Thoracic aorta (tissue), 2 donors: ENCODE measurements at regions not wholly inside any gene's neighbourhood (a gene's known extent, or its start where the extent isn't known, plus 50 kb on each side); places are given as distances from the start of the nearest gene placed in this dataset.

Experiments used
- ATAC-seq: fragments of 150-250 bp; one replicate; pipeline ENCODE4 v1.8.0; 2017; ENCODE audit warnings: low read depth; ENCODE audit not compliant: insufficient number of reproducible peaks, low FRiP score
- DNase-seq: peaks from one replicate; pipeline ENCODE4 v3.0.0-alpha.2; 2020; ENCODE audit warnings: low spot score
- H3K27ac ChIP-seq, 2 donors: fragments of 200-600 bp; sonication (generic); 1 replicate in 1 of 2; 2 replicates in 1 of 2; pipeline ENCODE4 v1.5.1; 2016; ENCODE audit warnings: mild to moderate bottlenecking in 2 of 2, moderate library complexity in 2 of 2
- H3K27me3 ChIP-seq: fragments of 200-600 bp; sonication (generic); replicated peaks from 2 replicates; pipeline ENCODE4 v1.6.0; 2016; ENCODE audit warnings: mild to moderate bottlenecking; ENCODE audit not compliant: insufficient read depth
- H3K36me3 ChIP-seq: fragments of 200-600 bp; sonication (generic); one replicate; pipeline ENCODE4 v1.5.1; 2016
- H3K4me1 ChIP-seq, 2 donors: fragments of 200-600 bp; sonication (generic); 1 replicate in 1 of 2; 2 replicates in 1 of 2; pipeline versions ENCODE4 v1.5.1 to v1.6.0; 2016; ENCODE audit warnings: low read depth in 2 of 2, mild to moderate bottlenecking in 1 of 2; ENCODE audit not compliant: control insufficient read depth in 1 of 2
- H3K4me3 ChIP-seq: fragments of 200-600 bp; sonication (generic); 2 replicates; pipeline ENCODE4 v1.5.1; 2016; ENCODE audit warnings: mild to moderate bottlenecking
- H3K9me3 ChIP-seq: fragments of 200-600 bp; sonication (generic); 2 replicates; pipeline ENCODE4 v1.5.1; 2016
- CTCF ChIP-seq: fragments of 200-600 bp; sonication (generic); IDR thresholded peaks from one replicate; pipeline ENCODE4 v1.5.1; 2019; ENCODE audit warnings: antibody characterized with exemption

- Histone ChIP-seq H3K4me3 (no peak overlapping the region), H3K27me3 (no peaks in the 10 kb centered on the region), H3K27ac (no peak overlapping the region), H3K9me3 (no peaks in the 10 kb centered on the region), H3K36me3 (no peaks in the 10 kb centered on the region), H3K4me1 (peaks cover 9 to 12% of the 10 kb centered on the region in 2 donors)
- DNase-seq (no peak), ATAC-seq (no peak)
- TF ChIP-seq CTCF = no peak
Observed at GRCh38 chr5:126358525-126358924, 64.7 kb upstream of the GRAMD2B start.

- ATAC-seq = no peak
- no peak overlapping the region for H3K4me3 ChIP-seq
- no peaks in the 10 kb centered on the region for H3K9me3 ChIP-seq
- TF ChIP-seq CTCF = no peak
- H3K27ac ChIP-seq = no peak overlapping the region
- H3K27me3 ChIP-seq = no peaks in the 10 kb centered on the region
- no peak for DNase-seq
- no peaks in the 10 kb centered on the region for H3K36me3 ChIP-seq
- H3K4me1 ChIP-seq = peaks cover under 1 to 8% of the 10 kb centered on the region in 2 donors
Observed at GRCh38 chr5:126359884-126360283, 63.3 kb upstream of the GRAMD2B start.

- Histone ChIP-seq H3K4me3 (no peak overlapping the region), H3K27me3 (no peaks in the 10 kb centered on the region), H3K36me3 (no peaks in the 10 kb centered on the region), H3K27ac (no peak overlapping the region), H3K4me1 (peaks cover 0 to 8% of the 10 kb centered on the region in 2 donors), H3K9me3 (no peaks in the 10 kb centered on the region)
- no peak for ATAC-seq
- TF ChIP-seq CTCF = no peak
- no peak for DNase-seq
Observed at GRCh38 chr5:126360467-126360866, 62.7 kb upstream of the GRAMD2B start.

- DNase-seq (no peak), ATAC-seq (no peak)
- no peak overlapping the region for H3K4me3 ChIP-seq
- H3K27ac ChIP-seq = no peak overlapping the region
- H3K9me3 ChIP-seq = no peaks in the 10 kb centered on the region
- peaks cover 0 to 8% of the 10 kb centered on the region in 2 donors for H3K4me1 ChIP-seq
- no peak for TF ChIP-seq CTCF
- no peaks in the 10 kb centered on the region for H3K36me3 ChIP-seq
- H3K27me3 ChIP-seq = no peaks in the 10 kb centered on the region
Observed at GRCh38 chr5:126363658-126364057, 59.6 kb upstream of the GRAMD2B start.

- DNase-seq (no peak), ATAC-seq (no peak)
- H3K4me3 ChIP-seq = no peak overlapping the region
- H3K27me3 ChIP-seq = no peaks in the 10 kb centered on the region
- TF ChIP-seq CTCF = no peak
- no peaks in the 10 kb centered on the region for H3K9me3 ChIP-seq
- H3K36me3 ChIP-seq = no peaks in the 10 kb centered on the region
- peaks cover 0 to 14% of the 10 kb centered on the region in 2 donors for H3K4me1 ChIP-seq
- no peak overlapping the region for H3K27ac ChIP-seq
Observed at GRCh38 chr5:126364206-126364902, 58.9 kb upstream of the GRAMD2B start.
